GM23338 (cell line): ENCODE measurements at regions not wholly inside any gene's neighbourhood (a gene's known extent, or its start where the extent isn't known, plus 50 kb on each side); places are given as distances from the start of the nearest gene placed in this dataset.

Source experiments
- CREB1 ChIP-seq: fragments of 250-450 bp; sonication (Bioruptor Pico); IDR thresholded peaks from 2 replicates; pipeline ENCODE4 v1.5.0; 2020; ENCODE audit warnings: low read depth, mild to moderate bottlenecking, moderate library complexity
- EZH2 ChIP-seq: fragments of 200-600 bp; sonication (generic); IDR thresholded peaks from one replicate; pipeline ENCODE4 v1.8.0; 2017; ENCODE audit warnings: antibody characterized with exemption, mild to moderate bottlenecking, low read depth; ENCODE audit not compliant: unreplicated experiment
- EZH2phosphoT487 ChIP-seq: fragments of 200-600 bp; sonication (generic); IDR thresholded peaks from one replicate; pipeline ENCODE4 v1.8.1; 2018; ENCODE audit warnings: antibody characterized with exemption; ENCODE audit not compliant: unreplicated experiment
- JUNB ChIP-seq: IDR thresholded peaks from one replicate; pipeline ENCODE4 v1.6.1; 2016; ENCODE audit warnings: antibody characterized with exemption; ENCODE audit not compliant: unreplicated experiment
- NANOG ChIP-seq: IDR thresholded peaks from 2 replicates; pipeline ENCODE4 v1.6.1; 2016; ENCODE audit warnings: antibody characterized with exemption, borderline replicate concordance
- POLR2AphosphoS5 ChIP-seq: IDR thresholded peaks from 2 replicates; pipeline ENCODE4 v1.6.1; 2016; ENCODE audit warnings: antibody characterized with exemption, low read depth
- STAT1 ChIP-seq: IDR thresholded peaks from one replicate; pipeline ENCODE4 v1.6.1; 2016; ENCODE audit warnings: antibody characterized with exemption; ENCODE audit not compliant: unreplicated experiment
- ZNF114 ChIP-seq: fragments of 250-450 bp; sonication (Bioruptor Pico); IDR thresholded peaks from 2 replicates; pipeline ENCODE4 v1.5.0; 2020; ENCODE audit warnings: mild to moderate bottlenecking, moderate library complexity
- ZNF462 ChIP-seq: fragments of 250-450 bp; sonication (Bioruptor Pico); IDR thresholded peaks from 2 replicates; pipeline ENCODE4 v1.5.0; 2020; ENCODE audit warnings: mild to moderate bottlenecking, moderate library complexity
- TF ChIP-seq, protein P1 (sequence below): IDR thresholded peaks from one replicate; pipeline ENCODE4 v1.6.1; 2018; ENCODE audit warnings: antibody characterized with exemption; ENCODE audit not compliant: unreplicated experiment
- TF ChIP-seq, protein P2 (sequence below), 2 experiments: fragments of 200-600 bp in 1 of 2; sonication (generic) in 1 of 2; conservative IDR thresholded peaks; 2 replicates each; pipeline versions ENCODE4 v1.5.1 to v1.6.1; 2016 to 2017; ENCODE audit warnings: antibody characterized with exemption in 2 of 2, low read depth in 2 of 2, mild to moderate bottlenecking in 2 of 2, moderate library complexity in 1 of 2
- TF ChIP-seq, protein P3 (sequence below): IDR thresholded peaks from 2 replicates; pipeline ENCODE4 v1.6.1; 2016; ENCODE audit warnings: antibody characterized with exemption

DNA sequence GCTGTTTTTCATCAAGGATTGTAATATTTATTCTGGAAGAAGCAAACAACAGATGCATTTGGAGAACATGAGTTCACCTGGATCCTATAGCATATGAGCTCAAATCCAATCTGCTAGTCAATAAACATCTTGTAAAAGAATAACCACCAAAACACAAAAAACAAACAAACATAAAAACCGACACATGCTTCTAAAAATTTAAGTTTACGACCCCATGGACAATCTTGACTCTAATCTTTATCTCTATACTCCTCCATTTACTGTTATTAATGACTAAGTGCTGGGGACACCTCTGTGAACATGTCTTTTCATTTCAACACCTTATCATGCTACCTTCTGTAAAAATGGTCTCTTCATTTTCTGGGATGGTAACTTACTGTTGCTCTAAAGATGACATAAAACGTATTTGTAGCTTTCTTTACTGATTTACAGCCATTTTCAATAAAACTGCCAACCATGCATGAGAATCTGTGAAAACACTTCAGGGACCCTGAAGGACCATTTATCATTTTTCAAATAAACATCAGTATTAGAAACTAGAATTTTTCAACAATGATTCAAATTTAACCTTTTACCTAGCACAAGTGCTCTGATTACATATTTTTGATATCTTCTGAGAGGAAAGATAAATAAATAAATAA lies 123.8 kb upstream of the SOX5 start:
- TF ChIP-seq, protein P1, sequence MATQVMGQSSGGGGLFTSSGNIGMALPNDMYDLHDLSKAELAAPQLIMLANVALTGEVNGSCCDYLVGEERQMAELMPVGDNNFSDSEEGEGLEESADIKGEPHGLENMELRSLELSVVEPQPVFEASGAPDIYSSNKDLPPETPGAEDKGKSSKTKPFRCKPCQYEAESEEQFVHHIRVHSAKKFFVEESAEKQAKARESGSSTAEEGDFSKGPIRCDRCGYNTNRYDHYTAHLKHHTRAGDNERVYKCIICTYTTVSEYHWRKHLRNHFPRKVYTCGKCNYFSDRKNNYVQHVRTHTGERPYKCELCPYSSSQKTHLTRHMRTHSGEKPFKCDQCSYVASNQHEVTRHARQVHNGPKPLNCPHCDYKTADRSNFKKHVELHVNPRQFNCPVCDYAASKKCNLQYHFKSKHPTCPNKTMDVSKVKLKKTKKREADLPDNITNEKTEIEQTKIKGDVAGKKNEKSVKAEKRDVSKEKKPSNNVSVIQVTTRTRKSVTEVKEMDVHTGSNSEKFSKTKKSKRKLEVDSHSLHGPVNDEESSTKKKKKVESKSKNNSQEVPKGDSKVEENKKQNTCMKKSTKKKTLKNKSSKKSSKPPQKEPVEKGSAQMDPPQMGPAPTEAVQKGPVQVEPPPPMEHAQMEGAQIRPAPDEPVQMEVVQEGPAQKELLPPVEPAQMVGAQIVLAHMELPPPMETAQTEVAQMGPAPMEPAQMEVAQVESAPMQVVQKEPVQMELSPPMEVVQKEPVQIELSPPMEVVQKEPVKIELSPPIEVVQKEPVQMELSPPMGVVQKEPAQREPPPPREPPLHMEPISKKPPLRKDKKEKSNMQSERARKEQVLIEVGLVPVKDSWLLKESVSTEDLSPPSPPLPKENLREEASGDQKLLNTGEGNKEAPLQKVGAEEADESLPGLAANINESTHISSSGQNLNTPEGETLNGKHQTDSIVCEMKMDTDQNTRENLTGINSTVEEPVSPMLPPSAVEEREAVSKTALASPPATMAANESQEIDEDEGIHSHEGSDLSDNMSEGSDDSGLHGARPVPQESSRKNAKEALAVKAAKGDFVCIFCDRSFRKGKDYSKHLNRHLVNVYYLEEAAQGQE = no peak
- no peak for TF ChIP-seq EZH2phosphoT487
- TF ChIP-seq, protein P2, sequence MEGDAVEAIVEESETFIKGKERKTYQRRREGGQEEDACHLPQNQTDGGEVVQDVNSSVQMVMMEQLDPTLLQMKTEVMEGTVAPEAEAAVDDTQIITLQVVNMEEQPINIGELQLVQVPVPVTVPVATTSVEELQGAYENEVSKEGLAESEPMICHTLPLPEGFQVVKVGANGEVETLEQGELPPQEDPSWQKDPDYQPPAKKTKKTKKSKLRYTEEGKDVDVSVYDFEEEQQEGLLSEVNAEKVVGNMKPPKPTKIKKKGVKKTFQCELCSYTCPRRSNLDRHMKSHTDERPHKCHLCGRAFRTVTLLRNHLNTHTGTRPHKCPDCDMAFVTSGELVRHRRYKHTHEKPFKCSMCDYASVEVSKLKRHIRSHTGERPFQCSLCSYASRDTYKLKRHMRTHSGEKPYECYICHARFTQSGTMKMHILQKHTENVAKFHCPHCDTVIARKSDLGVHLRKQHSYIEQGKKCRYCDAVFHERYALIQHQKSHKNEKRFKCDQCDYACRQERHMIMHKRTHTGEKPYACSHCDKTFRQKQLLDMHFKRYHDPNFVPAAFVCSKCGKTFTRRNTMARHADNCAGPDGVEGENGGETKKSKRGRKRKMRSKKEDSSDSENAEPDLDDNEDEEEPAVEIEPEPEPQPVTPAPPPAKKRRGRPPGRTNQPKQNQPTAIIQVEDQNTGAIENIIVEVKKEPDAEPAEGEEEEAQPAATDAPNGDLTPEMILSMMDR (conservative IDR thresholded peaks at IDR 0.05; ENCODE audit: low read depth in 2 of 2) = no peak
- TF ChIP-seq ZNF462 (CRISPR knock-in tag) = no peak
- no peak for TF ChIP-seq EZH2
- no peak for TF ChIP-seq CREB1 (CRISPR knock-in tag)
- TF ChIP-seq POLR2AphosphoS5 = no peak
- no peak for TF ChIP-seq JUNB
- TF ChIP-seq ZNF114 (CRISPR knock-in tag) = no peak
- no peak for TF ChIP-seq NANOG
- TF ChIP-seq STAT1 = no peak
- TF ChIP-seq, protein P3, sequence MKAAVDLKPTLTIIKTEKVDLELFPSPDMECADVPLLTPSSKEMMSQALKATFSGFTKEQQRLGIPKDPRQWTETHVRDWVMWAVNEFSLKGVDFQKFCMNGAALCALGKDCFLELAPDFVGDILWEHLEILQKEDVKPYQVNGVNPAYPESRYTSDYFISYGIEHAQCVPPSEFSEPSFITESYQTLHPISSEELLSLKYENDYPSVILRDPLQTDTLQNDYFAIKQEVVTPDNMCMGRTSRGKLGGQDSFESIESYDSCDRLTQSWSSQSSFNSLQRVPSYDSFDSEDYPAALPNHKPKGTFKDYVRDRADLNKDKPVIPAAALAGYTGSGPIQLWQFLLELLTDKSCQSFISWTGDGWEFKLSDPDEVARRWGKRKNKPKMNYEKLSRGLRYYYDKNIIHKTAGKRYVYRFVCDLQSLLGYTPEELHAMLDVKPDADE = no peak
